ENCODE measurements at regions not wholly inside any gene's neighbourhood (a gene's known extent, or its start where the extent isn't known, plus 50 kb on each side); places are given as distances from the start of the nearest gene placed in this dataset.

- TF ChIP-seq EZH2 (IDR thresholded peaks at IDR 0.05) (no peak), POLR2AphosphoS5 (IDR thresholded peaks at IDR 0.05; ENCODE audit: borderline replicate concordance, low read depth, low read length) (no peak)
Observed at GRCh38 chr2:105689484-105689883, 55.2 kb upstream of the NCK2 start.

Data from SK-N-MC (cell line).